Left lung (tissue), 4 donors: ENCODE measurements at regions not wholly inside any gene's neighbourhood (a gene's known extent, or its start where the extent isn't known, plus 50 kb on each side); places are given as distances from the start of the nearest gene placed in this dataset.
"Not testable (repeated sequence)": the region's sequence is repeated elsewhere in the genome, so short reads cannot be mapped to it uniquely, and the experiment has no call there.

ENCODE experiments used
- ATAC-seq: fragments of 200-7000 bp; cut with Tn5 transposase; one replicate; pipeline ENCODE4 v1.9.1; 2020; ENCODE audit warnings: moderate library complexity
- DNase-seq, 4 donors: peaks; one replicate each; pipeline ENCODE4 v3.0.0-alpha.2; 2013 to 2020
- H3K27ac ChIP-seq, 2 donors: fragments of 200-600 bp; sonication (generic) in 1 of 2; one replicate each; pipeline versions ENCODE4 v1.5.0 to v1.8.0; 2020 to 2021
- H3K27me3 ChIP-seq, 2 donors: fragments of 200-600 bp; sonication (generic) in 1 of 2; one replicate each; pipeline versions ENCODE4 v1.5.0 to v1.8.0; 2020 to 2021
- H3K36me3 ChIP-seq, 2 donors: fragments of 200-600 bp; sonication (generic) in 1 of 2; one replicate each; pipeline versions ENCODE4 v1.5.0 to v1.8.0; 2020 to 2021
- H3K4me1 ChIP-seq, 2 donors: fragments of 200-600 bp; one replicate each; pipeline ENCODE4 v1.8.0; 2021
- H3K4me3 ChIP-seq, 2 donors: fragments of 200-600 bp; sonication (generic) in 1 of 2; one replicate each; pipeline versions ENCODE4 v1.5.0 to v1.8.0; 2020 to 2021; ENCODE audit warnings: mild to moderate bottlenecking in 1 of 2
- H3K9me3 ChIP-seq, 2 donors: fragments of 200-600 bp; sonication (generic) in 1 of 2; one replicate each; pipeline versions ENCODE4 v1.5.0 to v1.8.0; 2020 to 2021
- intact Hi-C, 2 donors: fragments of 100-400 bp; cut with DNase I; formaldehyde crosslinking; loops; one replicate each; pipeline versions ENCODE4 v1.11.2 to v1.14.2; 2022
- TF ChIP-seq, protein P1 (sequence below), 2 donors: fragments of 200-600 bp; sonication (generic) in 1 of 2; IDR thresholded peaks; one replicate each; pipeline versions ENCODE4 v1.5.0 to v1.8.0; 2021; ENCODE audit warnings: antibody characterized with exemption in 2 of 2
- donor health status: DM: no; HTN: yes; CAD: no.
- donor health status: DM: no; HTN: no; CAD: no.

DNA sequence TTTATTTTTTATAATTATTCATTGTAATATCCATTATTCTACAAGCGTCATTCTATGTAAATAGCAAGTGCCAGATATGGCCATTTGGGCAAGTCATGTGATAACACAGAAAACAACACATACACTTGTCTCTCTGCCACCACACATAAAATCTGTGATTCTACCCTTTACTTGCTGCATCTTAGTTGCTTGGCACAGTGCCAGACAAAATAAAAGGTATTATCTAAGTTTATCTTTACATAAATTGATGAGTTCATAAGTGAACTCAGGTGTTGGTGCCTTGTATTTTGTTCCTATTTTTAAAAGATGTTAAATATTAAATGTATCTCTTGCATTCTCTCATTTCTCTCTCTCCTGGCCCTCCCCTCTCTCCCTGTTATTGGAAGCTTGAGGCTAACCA is 1458.7 kb downstream of the CDH11 start:
- DNase-seq = no peak
- H3K4me1 ChIP-seq = no peaks in the 10 kb centered on the region
- H3K9me3 ChIP-seq = peaks cover 0 to 2% of the 10 kb centered on the region in 2 donors
- no peak overlapping the region for H3K27ac ChIP-seq
- TF ChIP-seq, protein P1, sequence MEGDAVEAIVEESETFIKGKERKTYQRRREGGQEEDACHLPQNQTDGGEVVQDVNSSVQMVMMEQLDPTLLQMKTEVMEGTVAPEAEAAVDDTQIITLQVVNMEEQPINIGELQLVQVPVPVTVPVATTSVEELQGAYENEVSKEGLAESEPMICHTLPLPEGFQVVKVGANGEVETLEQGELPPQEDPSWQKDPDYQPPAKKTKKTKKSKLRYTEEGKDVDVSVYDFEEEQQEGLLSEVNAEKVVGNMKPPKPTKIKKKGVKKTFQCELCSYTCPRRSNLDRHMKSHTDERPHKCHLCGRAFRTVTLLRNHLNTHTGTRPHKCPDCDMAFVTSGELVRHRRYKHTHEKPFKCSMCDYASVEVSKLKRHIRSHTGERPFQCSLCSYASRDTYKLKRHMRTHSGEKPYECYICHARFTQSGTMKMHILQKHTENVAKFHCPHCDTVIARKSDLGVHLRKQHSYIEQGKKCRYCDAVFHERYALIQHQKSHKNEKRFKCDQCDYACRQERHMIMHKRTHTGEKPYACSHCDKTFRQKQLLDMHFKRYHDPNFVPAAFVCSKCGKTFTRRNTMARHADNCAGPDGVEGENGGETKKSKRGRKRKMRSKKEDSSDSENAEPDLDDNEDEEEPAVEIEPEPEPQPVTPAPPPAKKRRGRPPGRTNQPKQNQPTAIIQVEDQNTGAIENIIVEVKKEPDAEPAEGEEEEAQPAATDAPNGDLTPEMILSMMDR (IDR thresholded peaks at IDR 0.05) = no peak
- intact Hi-C loops = no loop called here
- H3K27me3 ChIP-seq = no peaks in the 10 kb centered on the region
- no peak for ATAC-seq
- H3K36me3 ChIP-seq = no peaks in the 10 kb centered on the region
- no peak overlapping the region for H3K4me3 ChIP-seq

DNA sequence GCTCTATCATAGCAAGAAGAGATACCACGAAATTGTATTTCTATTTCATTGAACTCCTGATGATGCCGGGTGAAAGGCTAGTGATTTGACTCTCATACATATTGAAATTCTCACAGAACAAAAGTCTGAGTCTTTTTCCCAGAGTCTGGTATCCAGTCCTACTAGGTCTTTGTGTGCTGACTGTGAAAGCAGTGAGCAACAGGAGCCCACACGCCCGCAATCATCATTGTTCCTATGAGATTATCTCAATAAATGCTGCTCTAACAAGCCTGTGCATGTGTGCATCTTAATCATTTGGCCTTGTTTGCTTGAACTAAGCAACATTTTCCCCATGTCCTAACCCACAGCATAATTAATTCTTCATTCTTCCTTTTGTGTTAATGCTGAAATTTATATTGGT is 1466.0 kb downstream of the CDH11 start:
- H3K36me3 ChIP-seq = no peaks in the 10 kb centered on the region
- intact Hi-C loops = no loop called here
- TF ChIP-seq, protein P1 (IDR thresholded peaks at IDR 0.05) = no peak
- no peak for ATAC-seq
- DNase-seq = no peak
- no peaks in the 10 kb centered on the region for H3K27me3 ChIP-seq
- no peak overlapping the region for H3K4me3 ChIP-seq
- H3K27ac ChIP-seq = no peak overlapping the region
- H3K4me1 ChIP-seq = no peaks in the 10 kb centered on the region
- H3K9me3 ChIP-seq = no peaks in the 10 kb centered on the region

DNA sequence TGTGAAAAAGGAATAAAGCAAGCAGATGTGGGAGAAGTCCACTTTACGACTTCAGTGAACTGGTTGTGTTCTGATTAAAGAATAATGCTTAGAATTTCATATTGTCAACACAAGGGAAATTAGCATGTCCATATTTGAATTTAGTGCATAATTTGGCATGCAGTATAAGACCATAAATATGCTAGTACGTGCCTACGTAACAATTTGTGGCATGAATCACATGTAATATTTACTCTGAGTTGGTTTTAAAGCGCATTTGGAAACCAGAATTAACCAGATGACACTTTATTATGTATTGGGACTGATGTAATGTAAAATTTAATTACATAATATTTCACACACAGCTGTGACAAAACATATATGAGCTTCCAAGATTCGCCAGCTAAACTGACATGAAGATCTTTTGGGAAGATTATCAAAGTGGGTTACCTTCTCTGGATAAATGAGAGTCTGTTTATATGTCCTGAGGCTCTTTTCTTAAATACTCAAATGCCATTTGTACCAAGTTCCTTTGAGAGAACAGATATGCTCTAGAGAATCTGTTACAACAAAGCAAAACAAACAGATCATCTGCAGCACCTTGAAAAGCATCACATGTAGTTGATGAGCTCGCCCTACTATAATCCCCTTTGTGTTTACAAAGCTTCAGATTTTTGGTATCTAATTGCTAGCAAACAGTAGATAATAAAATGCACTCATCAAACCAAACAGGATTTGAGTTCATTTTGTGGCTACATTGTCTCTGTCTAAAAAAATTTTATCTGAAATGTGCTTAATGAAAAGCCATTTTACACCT is 1468.6 kb downstream of the CDH11 start:
- TF ChIP-seq, protein P1 (IDR thresholded peaks at IDR 0.05) = no peak
- H3K4me1 ChIP-seq = no peaks in the 10 kb centered on the region
- H3K4me3 ChIP-seq = no peak overlapping the region
- ATAC-seq = no peak
- intact Hi-C loops = no loop called here
- no peak overlapping the region for H3K27ac ChIP-seq
- DNase-seq = no peak
- no peaks in the 10 kb centered on the region for H3K36me3 ChIP-seq
- H3K27me3 ChIP-seq = no peaks in the 10 kb centered on the region
- no peaks in the 10 kb centered on the region for H3K9me3 ChIP-seq

DNA sequence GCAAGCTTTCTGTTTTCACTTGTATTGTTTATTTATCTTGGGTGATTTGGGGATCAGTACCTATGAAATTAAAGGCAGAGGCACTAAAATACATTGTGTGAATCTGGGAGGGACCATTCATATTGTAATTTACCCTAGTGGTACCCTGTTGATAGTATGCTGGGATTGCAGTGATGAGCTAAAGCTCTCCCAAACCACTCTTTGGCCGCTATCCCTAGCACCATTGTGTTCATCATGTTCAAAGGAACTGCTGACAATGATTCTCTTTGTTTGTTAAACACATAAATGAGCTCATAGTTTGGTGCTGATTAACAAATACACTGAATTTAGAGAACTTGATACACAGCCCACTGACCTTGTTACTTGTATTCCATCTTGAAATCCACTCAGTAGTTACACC is 1469.8 kb downstream of the CDH11 start:
- H3K27me3 ChIP-seq = no peaks in the 10 kb centered on the region
- no peaks in the 10 kb centered on the region for H3K36me3 ChIP-seq
- no peak for DNase-seq
- no peak overlapping the region for H3K27ac ChIP-seq
- no peak overlapping the region for H3K4me3 ChIP-seq
- intact Hi-C loops = no loop called here
- no peaks in the 10 kb centered on the region for H3K4me1 ChIP-seq
- ATAC-seq = no peak
- no peaks in the 10 kb centered on the region for H3K9me3 ChIP-seq
- TF ChIP-seq, protein P1 (IDR thresholded peaks at IDR 0.05) = no peak

DNA sequence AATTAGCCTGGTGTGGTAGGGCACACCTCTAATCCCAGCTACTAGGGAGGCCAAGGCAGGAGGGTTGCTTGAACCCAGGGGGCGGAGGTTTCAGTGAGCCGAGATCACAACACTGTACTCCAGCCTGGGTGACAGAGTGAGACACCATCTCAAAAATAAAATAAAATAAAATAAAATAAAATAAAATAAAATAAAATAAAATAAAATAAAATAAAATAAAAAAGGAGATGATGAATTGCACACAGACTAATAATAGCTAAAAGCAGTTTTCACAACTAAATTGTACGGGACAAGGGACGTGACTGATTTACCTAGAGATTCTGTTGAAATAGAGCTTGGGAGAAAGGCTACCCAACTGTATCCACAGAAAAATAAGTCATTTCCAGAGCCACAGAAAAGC is 1471.3 kb downstream of the CDH11 start:
- TF ChIP-seq, protein P1 (IDR thresholded peaks at IDR 0.05) = no peak

DNA sequence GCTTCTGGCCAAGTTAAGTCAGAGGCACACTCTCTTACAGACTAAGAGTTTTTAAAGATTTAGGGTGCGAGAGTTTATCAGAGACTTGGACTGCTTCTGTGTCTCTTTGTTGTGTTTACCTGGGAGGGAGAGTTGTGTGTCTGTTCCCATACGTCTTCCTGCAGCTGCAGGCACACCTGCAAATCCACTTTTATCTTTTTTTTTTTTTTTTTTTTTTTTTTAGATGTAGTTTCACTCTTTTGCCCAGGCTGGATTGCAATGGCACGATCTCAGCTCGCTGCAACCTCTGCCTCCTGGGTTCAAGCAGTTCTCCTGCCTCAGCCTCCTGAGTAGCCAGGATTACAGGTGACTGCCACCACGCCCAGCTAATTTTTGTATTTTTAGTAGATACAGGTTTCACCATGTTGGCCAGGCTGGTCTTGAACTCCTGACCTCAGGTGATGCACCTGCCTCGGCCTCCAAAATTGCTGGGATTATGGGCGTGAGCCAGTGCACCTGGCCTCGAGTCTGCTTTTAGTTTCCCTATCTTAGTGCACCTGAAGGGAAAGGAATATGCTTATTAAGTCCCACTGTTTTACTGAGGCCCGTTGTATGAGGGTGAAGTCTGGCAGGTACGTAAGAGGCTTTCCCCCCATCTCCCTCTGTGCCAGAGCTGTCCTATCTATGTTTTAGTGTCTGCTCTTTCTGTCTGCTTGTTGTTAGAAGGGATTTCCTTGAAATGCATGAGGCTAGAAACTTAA is 1488.0 kb downstream of the CDH11 start:
- H3K9me3 ChIP-seq, H3K4me1 ChIP-seq, H3K36me3 ChIP-seq, ATAC-seq, H3K27me3 ChIP-seq, H3K4me3 ChIP-seq, DNase-seq, H3K27ac ChIP-seq, intact Hi-C loops: not testable (repeated sequence)

More for the DNA sequence above, 1471.3 kb downstream of the CDH11 start:
- H3K9me3 ChIP-seq = no peaks in the 10 kb centered on the region
- intact Hi-C loops = no loop called here
- no peak overlapping the region for H3K27ac ChIP-seq
- no peaks in the 10 kb centered on the region for H3K4me1 ChIP-seq
- H3K4me3 ChIP-seq = no peak overlapping the region
- no peaks in the 10 kb centered on the region for H3K27me3 ChIP-seq
- H3K36me3 ChIP-seq = no peaks in the 10 kb centered on the region
- DNase-seq (no peak), ATAC-seq (no peak)
